ENCODE measurements at regions not wholly inside any gene's neighbourhood (a gene's known extent, or its start where the extent isn't known, plus 50 kb on each side); places are given as distances from the start of the nearest gene placed in this dataset.

GRCh38 chr14:38900887-38901286 lies 202.1 kb downstream of the SEC23A start:
- DNase-seq = no peak

GRCh38 chr14:38887696-38888095 lies 215.3 kb downstream of the SEC23A start:
- DNase-seq = no peak

- no peak for DNase-seq
Observed at GRCh38 chr14:38884109-38884508, 218.9 kb downstream of the SEC23A start.

DNA sequence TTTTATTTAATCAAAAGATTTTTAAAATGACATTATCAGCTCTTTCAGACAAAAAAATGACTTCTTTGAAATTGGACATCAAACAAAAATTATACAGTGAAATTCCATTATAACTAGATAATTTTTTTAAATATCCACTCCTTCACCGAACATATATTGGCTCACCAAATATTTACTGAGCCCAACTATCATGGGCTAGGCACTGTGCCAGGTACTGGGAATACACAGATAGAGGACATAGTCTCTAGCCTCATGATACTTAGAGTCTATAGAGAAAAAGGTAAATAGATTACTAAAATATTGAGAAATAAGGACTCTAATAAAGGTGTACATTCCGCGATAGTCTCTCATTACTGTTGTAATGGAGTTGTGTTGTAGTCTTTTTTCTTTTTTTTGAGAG lies 219.9 kb downstream of the SEC23A start:
- no peak for DNase-seq

DNA sequence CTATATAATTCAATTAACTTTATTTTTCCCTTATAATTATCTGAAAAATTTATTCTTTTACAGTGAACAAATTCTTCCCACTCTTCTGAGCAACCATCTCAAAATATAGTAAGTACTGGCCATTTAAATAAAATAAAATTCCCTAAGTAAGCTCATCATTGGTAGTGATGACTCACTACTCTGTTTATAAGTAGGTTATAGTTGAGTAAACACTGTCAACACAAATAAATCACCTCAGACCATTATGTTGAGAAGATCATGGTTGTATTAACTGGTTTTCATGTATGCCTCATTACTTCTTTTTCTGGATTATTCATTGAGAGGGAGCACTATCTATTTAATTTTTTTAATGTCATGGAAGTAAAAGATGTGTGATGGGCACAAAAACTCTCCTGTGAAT lies 220.5 kb downstream of the SEC23A start:
- DNase-seq = no peak

- no peak for DNase-seq
Observed at GRCh38 chr14:38880643-38881524, 222.2 kb downstream of the SEC23A start.

GRCh38 chr14:38877744-38878388 lies 225.2 kb downstream of the SEC23A start:
- no peak for DNase-seq

DNA sequence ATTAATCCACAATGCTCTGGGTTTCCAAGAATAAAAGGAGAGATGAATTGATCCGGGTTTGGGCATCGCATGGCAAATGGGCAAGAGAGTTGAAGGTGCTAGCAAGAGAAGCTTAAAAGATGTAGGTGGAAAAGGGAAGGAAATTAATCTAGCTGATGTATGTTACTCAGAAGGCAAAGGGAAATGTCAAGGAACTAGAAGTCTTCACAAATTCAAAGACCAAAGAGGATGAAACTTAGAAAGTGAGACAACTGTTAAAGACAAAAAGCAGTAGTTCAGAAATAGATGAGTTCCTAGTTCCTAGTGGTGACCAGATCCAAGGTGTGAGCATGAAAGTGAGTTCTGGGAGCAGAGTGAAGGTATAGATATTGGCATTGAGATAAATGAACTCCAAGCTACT lies 228.3 kb downstream of the SEC23A start:
- no peak for DNase-seq

GRCh38 chr14:38873941-38874612 lies 229.0 kb downstream of the SEC23A start:
- DNase-seq = no peak

- DNase-seq = no peak
Observed at GRCh38 chr14:38870296-38870836, 232.7 kb downstream of the SEC23A start.

GRCh38 chr14:38868399-38869290 lies 234.4 kb downstream of the SEC23A start:
- DNase-seq = no peak

GRCh38 chr14:38867561-38868150 lies 235.4 kb downstream of the SEC23A start:
- DNase-seq = peak; percentile 83

DNA sequence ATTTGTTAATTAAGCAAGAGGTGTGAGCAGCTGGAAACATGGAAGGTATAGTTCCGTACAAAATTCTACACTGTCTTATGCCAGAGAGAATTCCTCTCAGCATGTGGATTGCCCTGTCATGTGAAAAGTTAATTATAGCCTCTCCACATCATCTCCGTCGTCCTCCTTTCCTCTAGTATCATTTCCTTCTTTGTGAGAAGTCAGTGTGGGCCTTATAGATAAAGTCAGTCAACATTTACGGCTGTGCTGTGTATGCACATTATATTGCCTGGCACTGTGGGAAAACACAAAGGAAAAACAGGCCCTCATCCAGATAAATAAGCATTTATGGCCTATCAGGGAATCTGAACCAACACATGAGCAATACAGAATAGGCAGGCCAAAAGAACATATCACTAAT lies 236.6 kb downstream of the SEC23A start:
- DNase-seq = no peak

DNA sequence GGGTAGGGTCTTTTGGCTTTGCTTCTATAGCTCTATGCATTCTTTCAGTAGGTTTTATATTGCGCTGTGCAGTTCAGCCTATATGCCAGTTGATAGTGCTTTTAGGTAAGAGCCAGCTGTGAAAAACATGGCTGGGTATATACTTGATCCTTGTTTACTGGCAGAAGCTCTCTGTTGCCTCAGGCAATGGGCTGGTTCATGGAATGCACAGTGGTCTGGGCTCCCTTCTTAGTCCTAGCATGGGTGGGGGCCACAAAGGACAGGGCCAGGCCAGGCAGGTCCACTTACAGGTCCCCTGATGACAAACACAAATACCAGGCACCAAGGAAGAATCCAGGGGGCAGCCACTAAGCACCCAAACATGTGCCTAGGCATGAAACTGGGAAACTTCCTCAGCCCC lies 240.7 kb downstream of the SEC23A start:
- DNase-seq = no peak

DNA sequence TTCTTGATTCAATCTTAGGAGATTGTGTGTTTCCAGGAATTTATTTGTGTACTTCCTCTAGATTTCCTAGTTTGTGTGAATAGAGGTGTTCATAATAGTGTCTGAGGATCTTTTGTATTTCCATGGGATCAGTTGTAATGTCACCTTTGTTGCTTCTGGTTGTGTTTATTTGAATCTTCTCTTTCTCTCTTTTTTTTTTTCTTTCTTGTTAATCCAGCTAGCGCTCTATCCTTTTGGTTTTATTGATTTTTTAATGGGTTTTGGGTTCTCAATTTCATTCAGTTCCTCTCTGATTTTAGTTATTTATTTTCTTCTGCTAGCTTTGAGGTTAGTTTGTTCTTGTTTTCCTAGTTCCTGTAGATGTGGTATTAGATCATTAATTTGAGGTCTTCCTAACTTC lies 242.5 kb downstream of the SEC23A start:
- no peak for DNase-seq

DNA sequence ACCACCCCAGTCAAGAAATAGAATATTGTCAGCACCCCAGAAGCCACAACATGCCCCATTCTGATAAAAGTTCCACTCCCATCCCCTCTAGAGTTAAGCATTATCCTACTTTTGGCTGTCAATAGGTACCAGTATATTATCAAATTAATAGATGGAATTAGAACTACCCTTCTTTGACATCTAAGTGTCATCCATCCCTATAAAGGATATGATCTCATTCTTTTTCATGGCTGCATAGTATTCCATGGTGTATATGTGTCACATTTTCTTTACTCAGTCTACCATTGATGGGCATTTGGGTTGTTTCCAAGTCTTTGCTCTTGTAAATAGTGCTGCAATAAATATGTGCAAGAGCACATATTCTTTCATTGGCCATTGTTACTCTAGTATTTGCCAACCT lies 246.2 kb downstream of the SEC23A start:
- DNase-seq = no peak

- no peak for DNase-seq
Observed at GRCh38 chr14:38855513-38855912, 247.5 kb downstream of the SEC23A start.

GRCh38 chr14:38851111-38851510 lies 251.9 kb downstream of the SEC23A start:
- no peak for DNase-seq

DNA sequence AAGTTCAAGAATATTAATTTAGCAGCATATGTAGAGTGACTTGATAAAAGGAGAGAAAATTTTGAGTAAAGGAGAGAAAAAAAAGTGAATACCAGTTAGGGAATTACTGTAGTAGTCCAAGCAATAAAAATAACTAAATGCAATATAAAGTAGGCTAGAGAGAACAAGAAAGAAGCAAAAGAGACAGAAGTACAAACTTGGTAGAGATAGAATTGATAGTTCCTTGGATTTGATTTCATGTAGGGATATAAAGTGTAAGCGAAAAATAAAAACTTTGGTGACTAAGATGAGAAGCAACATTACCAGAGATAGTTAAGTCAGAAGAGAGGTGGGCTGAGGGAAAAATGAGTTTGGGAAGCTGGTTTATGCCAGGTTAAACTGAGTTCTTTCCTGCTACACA lies 252.4 kb downstream of the SEC23A start:
- DNase-seq = no peak

GRCh38 chr14:38848243-38848935 lies 254.6 kb downstream of the SEC23A start:
- DNase-seq = no peak

DNA sequence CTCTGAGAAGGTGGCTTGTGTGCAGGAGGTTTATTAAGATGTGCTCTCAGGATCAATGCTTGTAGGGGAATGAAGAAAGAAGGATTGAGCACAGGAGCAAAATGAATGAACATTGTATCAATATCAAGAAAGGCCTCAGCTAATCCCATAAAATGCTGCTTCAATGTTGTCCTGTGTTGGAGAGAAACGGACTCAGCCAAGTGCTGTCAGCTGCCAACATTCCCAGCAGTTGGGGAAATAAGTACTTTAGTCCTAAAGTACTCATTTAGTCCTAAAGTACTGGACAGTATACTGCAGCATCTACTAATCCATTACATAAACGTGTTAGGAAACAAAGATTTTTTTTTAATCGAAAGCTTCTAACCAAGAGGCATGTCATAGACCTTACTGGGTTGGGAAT lies 255.9 kb downstream of the SEC23A start:
- no peak for DNase-seq
